ENCODE measurements at regions not wholly inside any gene's neighbourhood (a gene's known extent, or its start where the extent isn't known, plus 50 kb on each side); places are given as distances from the start of the nearest gene placed in this dataset.
"Not testable (repeated sequence)": the region's sequence is repeated elsewhere in the genome, so short reads cannot be mapped to it uniquely, and the experiment has no call there.

GRCh38 chr21:35982717-35983116 is 77.6 kb downstream of the SETD4 start:
- in situ Hi-C loops (cut with HindIII; ENCODE audit: low sequenced_read_pairs) = no loop called here
- DNase-seq (ENCODE audit: low spot score) = no peak

- in situ Hi-C loops (cut with HindIII; ENCODE audit: low sequenced_read_pairs) = no loop called here
- DNase-seq (ENCODE audit: low spot score) = no peak
Observed at GRCh38 chr21:35981514-35982070, 78.7 kb downstream of the SETD4 start.

GRCh38 chr21:35980821-35981220 is 79.5 kb downstream of the SETD4 start:
- in situ Hi-C loops (cut with HindIII; ENCODE audit: low sequenced_read_pairs) = no loop called here
- DNase-seq (ENCODE audit: low spot score) = no peak

- in situ Hi-C loops (cut with HindIII; ENCODE audit: low sequenced_read_pairs); DNase-seq (ENCODE audit: low spot score): not testable (repeated sequence)
Observed at GRCh38 chr21:35977860-35978259, 82.5 kb downstream of the SETD4 start.

GRCh38 chr21:35976929-35977328 is 83.4 kb downstream of the SETD4 start:
- DNase-seq (ENCODE audit: low spot score) = no peak

GRCh38 chr21:35976481-35976880 is 83.8 kb downstream of the SETD4 start:
- in situ Hi-C loops (cut with HindIII; ENCODE audit: low sequenced_read_pairs) = no loop called here
- no peak for DNase-seq (ENCODE audit: low spot score)

More at GRCh38 chr21:35976929-35977328, 83.4 kb downstream of the SETD4 start:
- in situ Hi-C loops (cut with HindIII; ENCODE audit: low sequenced_read_pairs) = no loop called here

- in situ Hi-C loops (cut with HindIII; ENCODE audit: low sequenced_read_pairs) = no loop called here
Observed at GRCh38 chr21:35974775-35975174, 85.6 kb downstream of the SETD4 start.

GRCh38 chr21:35971824-35972223 is 88.5 kb downstream of the SETD4 start:
- in situ Hi-C loops (cut with HindIII; ENCODE audit: low sequenced_read_pairs) = no loop called here

More at GRCh38 chr21:35974775-35975174, 85.6 kb downstream of the SETD4 start:
- DNase-seq (ENCODE audit: low spot score) = no peak

GRCh38 chr21:35969281-35969680 is 91.0 kb downstream of the SETD4 start:
- no peak for DNase-seq (ENCODE audit: low spot score)
- in situ Hi-C loops (cut with HindIII; ENCODE audit: low sequenced_read_pairs) = no loop called here

More at GRCh38 chr21:35971824-35972223, 88.5 kb downstream of the SETD4 start:
- no peak for DNase-seq (ENCODE audit: low spot score)

- in situ Hi-C loops (cut with HindIII; ENCODE audit: low sequenced_read_pairs) = no loop called here
- no peak for DNase-seq (ENCODE audit: low spot score)
Observed at GRCh38 chr21:35968564-35968963, 91.8 kb downstream of the SETD4 start.

- in situ Hi-C loops (cut with HindIII; ENCODE audit: low sequenced_read_pairs) = no loop called here
- no peak for DNase-seq (ENCODE audit: low spot score)
Observed at GRCh38 chr21:35965699-35966098, 94.6 kb downstream of the SETD4 start.

GRCh38 chr21:35963920-35964451 is 96.3 kb downstream of the SETD4 start:
- in situ Hi-C loops (cut with HindIII; ENCODE audit: low sequenced_read_pairs) = no loop called here

GRCh38 chr21:35962917-35963316 is 97.4 kb downstream of the SETD4 start:
- DNase-seq (ENCODE audit: low spot score) = no peak
- in situ Hi-C loops (cut with HindIII; ENCODE audit: low sequenced_read_pairs) = no loop called here

More at GRCh38 chr21:35963920-35964451, 96.3 kb downstream of the SETD4 start:
- no peak for DNase-seq (ENCODE audit: low spot score)

- in situ Hi-C loops (cut with HindIII; ENCODE audit: low sequenced_read_pairs) = no loop called here
- no peak for DNase-seq (ENCODE audit: low spot score)
Observed at GRCh38 chr21:35954066-35954465, 106.3 kb downstream of the SETD4 start.

GRCh38 chr21:35953597-35953996 is 106.7 kb downstream of the SETD4 start:
- no peak for DNase-seq (ENCODE audit: low spot score)
- in situ Hi-C loops (cut with HindIII; ENCODE audit: low sequenced_read_pairs) = no loop called here

- in situ Hi-C loops (cut with HindIII; ENCODE audit: low sequenced_read_pairs) = no loop called here
- DNase-seq (ENCODE audit: low spot score) = no peak
Observed at GRCh38 chr21:35952651-35953340, 107.5 kb downstream of the SETD4 start.

- no peak for DNase-seq (ENCODE audit: low spot score)
- in situ Hi-C loops (cut with HindIII; ENCODE audit: low sequenced_read_pairs) = no loop called here
Observed at GRCh38 chr21:35948982-35949381, 111.3 kb downstream of the SETD4 start.

- in situ Hi-C loops (cut with HindIII; ENCODE audit: low sequenced_read_pairs) = no loop called here
- no peak for DNase-seq (ENCODE audit: low spot score)
Observed at GRCh38 chr21:35945089-35945671, 115.1 kb downstream of the SETD4 start.

- DNase-seq (ENCODE audit: low spot score) = no peak
Observed at GRCh38 chr21:35943752-35944151, 116.6 kb downstream of the SETD4 start.

More at GRCh38 chr21:35943752-35944151, 116.6 kb downstream of the SETD4 start:
- in situ Hi-C loops (cut with HindIII; ENCODE audit: low sequenced_read_pairs) = no loop called here

All from G401 (cell line).